ENCODE measurements at regions not wholly inside any gene's neighbourhood (a gene's known extent, or its start where the extent isn't known, plus 50 kb on each side); places are given as distances from the start of the nearest gene placed in this dataset.

GRCh38 chr3:157820157-157820517 lies 286.1 kb downstream of the SHOX2 start:
- in situ Hi-C loops (cut with MboI; ENCODE audit: low pct_unique_long_range_greater_than_20kb, low sequenced_read_pairs), result no loop called here
- no peak for DNase-seq

- no peak for DNase-seq
- in situ Hi-C loops (cut with MboI; ENCODE audit: low pct_unique_long_range_greater_than_20kb, low sequenced_read_pairs), result no loop called here
These were observed 286.7 kb downstream of the SHOX2 start for GRCh38 chr3:157819270-157820156.

- in situ Hi-C loops (cut with MboI; ENCODE audit: low pct_unique_long_range_greater_than_20kb, low sequenced_read_pairs), result no loop called here
- no peak for DNase-seq
These were observed 289.3 kb downstream of the SHOX2 start for GRCh38 chr3:157816896-157817295.

- in situ Hi-C loops (cut with MboI; ENCODE audit: low pct_unique_long_range_greater_than_20kb, low sequenced_read_pairs), result no loop called here
- DNase-seq, result no peak
These were observed 289.9 kb downstream of the SHOX2 start for GRCh38 chr3:157816296-157816695.

GRCh38 chr3:157815739-157816138 lies 290.5 kb downstream of the SHOX2 start:
- no peak for DNase-seq
- in situ Hi-C loops (cut with MboI; ENCODE audit: low pct_unique_long_range_greater_than_20kb, low sequenced_read_pairs), result no loop called here

GRCh38 chr3:157810924-157811718 lies 295.1 kb downstream of the SHOX2 start:
- no peak for DNase-seq
- in situ Hi-C loops (cut with MboI; ENCODE audit: low pct_unique_long_range_greater_than_20kb, low sequenced_read_pairs), result no loop called here

- in situ Hi-C loops (cut with MboI; ENCODE audit: low pct_unique_long_range_greater_than_20kb, low sequenced_read_pairs), result no loop called here
- no peak for DNase-seq
These were observed 298.9 kb downstream of the SHOX2 start for GRCh38 chr3:157807280-157807679.

- DNase-seq, result no peak
- in situ Hi-C loops (cut with MboI; ENCODE audit: low pct_unique_long_range_greater_than_20kb, low sequenced_read_pairs), result no loop called here
These were observed 300.7 kb downstream of the SHOX2 start for GRCh38 chr3:157805538-157805937.

GRCh38 chr3:157794771-157795170 lies 291.6 kb upstream of the VEPH1 start:
- in situ Hi-C loops (cut with MboI; ENCODE audit: low pct_unique_long_range_greater_than_20kb, low sequenced_read_pairs), result no loop called here
- no peak for DNase-seq

GRCh38 chr3:157793745-157794144 lies 290.5 kb upstream of the VEPH1 start:
- in situ Hi-C loops (cut with MboI; ENCODE audit: low pct_unique_long_range_greater_than_20kb, low sequenced_read_pairs), result no loop called here
- DNase-seq, result no peak

- no peak for DNase-seq
- in situ Hi-C loops (cut with MboI; ENCODE audit: low pct_unique_long_range_greater_than_20kb, low sequenced_read_pairs), result no loop called here
These were observed 285.9 kb upstream of the VEPH1 start for GRCh38 chr3:157789162-157789561.

- no peak for DNase-seq
- in situ Hi-C loops (cut with MboI; ENCODE audit: low pct_unique_long_range_greater_than_20kb, low sequenced_read_pairs), result no loop called here
These were observed 283.4 kb upstream of the VEPH1 start for GRCh38 chr3:157786618-157787017.

- no peak for DNase-seq
- in situ Hi-C loops (cut with MboI; ENCODE audit: low pct_unique_long_range_greater_than_20kb, low sequenced_read_pairs), result no loop called here
These were observed 283.0 kb upstream of the VEPH1 start for GRCh38 chr3:157786211-157786610.

GRCh38 chr3:157785102-157785826 lies 282.0 kb upstream of the VEPH1 start:
- in situ Hi-C loops (cut with MboI; ENCODE audit: low pct_unique_long_range_greater_than_20kb, low sequenced_read_pairs), result no loop called here
- DNase-seq, result no peak

- DNase-seq, result no peak
- in situ Hi-C loops (cut with MboI; ENCODE audit: low pct_unique_long_range_greater_than_20kb, low sequenced_read_pairs), result no loop called here
These were observed 279.0 kb upstream of the VEPH1 start for GRCh38 chr3:157782236-157782635.

- in situ Hi-C loops (cut with MboI; ENCODE audit: low pct_unique_long_range_greater_than_20kb, low sequenced_read_pairs), result no loop called here
These were observed 273.6 kb upstream of the VEPH1 start for GRCh38 chr3:157776861-157777260.

GRCh38 chr3:157775446-157775845 lies 272.2 kb upstream of the VEPH1 start:
- in situ Hi-C loops (cut with MboI; ENCODE audit: low pct_unique_long_range_greater_than_20kb, low sequenced_read_pairs), result no loop called here
- DNase-seq, result no peak

More at GRCh38 chr3:157776861-157777260, 273.6 kb upstream of the VEPH1 start:
- no peak for DNase-seq

- in situ Hi-C loops (cut with MboI; ENCODE audit: low pct_unique_long_range_greater_than_20kb, low sequenced_read_pairs), result no loop called here
- no peak for DNase-seq
These were observed 266.2 kb upstream of the VEPH1 start for GRCh38 chr3:157769378-157769777.

- no peak for DNase-seq
- in situ Hi-C loops (cut with MboI; ENCODE audit: low pct_unique_long_range_greater_than_20kb, low sequenced_read_pairs), result no loop called here
These were observed 264.4 kb upstream of the VEPH1 start for GRCh38 chr3:157767607-157768006.

GRCh38 chr3:157763644-157764043 lies 260.4 kb upstream of the VEPH1 start:
- in situ Hi-C loops (cut with MboI; ENCODE audit: low pct_unique_long_range_greater_than_20kb, low sequenced_read_pairs), result no loop called here
- no peak for DNase-seq

All from KBM-7 (cell line).